ENCODE measurements at regions not wholly inside any gene's neighbourhood (a gene's known extent, or its start where the extent isn't known, plus 50 kb on each side); places are given as distances from the start of the nearest gene placed in this dataset.

DNA sequence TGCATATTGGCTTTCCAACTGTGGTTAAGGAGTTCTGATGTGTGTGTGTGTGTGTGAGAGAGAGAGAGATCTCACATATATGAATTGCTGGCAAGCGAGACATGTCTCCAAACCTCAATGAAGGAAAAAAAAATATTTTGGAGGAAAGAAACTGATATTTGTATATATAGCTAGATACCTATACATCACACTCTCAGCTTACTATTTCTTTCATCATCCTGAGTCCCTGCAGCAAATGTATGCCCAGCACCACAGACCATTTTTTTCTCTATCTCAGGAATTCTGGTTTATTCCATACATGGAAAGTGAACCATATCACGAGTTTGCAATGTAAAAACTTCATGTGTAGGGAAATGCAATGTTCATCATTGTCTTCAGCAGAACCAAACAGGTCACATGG is 68.9 kb downstream of the MTERF1 start:
- TF ChIP-seq POLR2A (IDR thresholded peaks at IDR 0.05; ENCODE audit: borderline replicate concordance, extremely low read depth, insufficient read depth, insufficient read length) (no peak), CTCF (IDR thresholded peaks at IDR 0.05 in 2 of 3, conservative IDR thresholded peaks at IDR 0.05 in 1 of 3; ENCODE audit: borderline replicate concordance in 1 of 3, insufficient read depth in 1 of 3, low read depth in 2 of 3, low read length in 2 of 3) (no peak), SIN3A (IDR thresholded peaks at IDR 0.05; ENCODE audit: low read depth) (no peak)
